Activated CD8-positive, alpha-beta memory T cell treated with anti-CD3 and anti-CD28 coated beads, Interleukin-2, amount 50 U/mL, for 1 hour (primary cell): ENCODE measurements at regions not wholly inside any gene's neighbourhood (a gene's known extent, or its start where the extent isn't known, plus 50 kb on each side); places are given as distances from the start of the nearest gene placed in this dataset.

Experiments used
- DNase-seq: peaks from one replicate; pipeline ENCODE4 v3.0.0-alpha.2; 2020; ENCODE audit errors: extremely low read depth

GRCh38 chr2:144242311-144242710, 277.6 kb downstream of the ZEB2 start:
- DNase-seq: no peak

- DNase-seq: no peak
Measured at GRCh38 chr2:144241801-144242200, 278.1 kb downstream of the ZEB2 start.

GRCh38 chr2:144240656-144241339, 279.1 kb downstream of the ZEB2 start:
- no peak for DNase-seq

GRCh38 chr2:144239726-144240125, 280.2 kb downstream of the ZEB2 start:
- DNase-seq: no peak

- DNase-seq: no peak
Measured at GRCh38 chr2:144239306-144239705, 280.6 kb downstream of the ZEB2 start.

- no peak for DNase-seq
Measured at GRCh38 chr2:144237830-144238627, 281.9 kb downstream of the ZEB2 start.

- no peak for DNase-seq
Measured at GRCh38 chr2:144237108-144237507, 282.8 kb downstream of the ZEB2 start.

- no peak for DNase-seq
Measured at GRCh38 chr2:144235050-144235449, 284.9 kb downstream of the ZEB2 start.

GRCh38 chr2:144234542-144234871, 285.4 kb downstream of the ZEB2 start:
- DNase-seq: no peak

GRCh38 chr2:144233733-144234541, 286.0 kb downstream of the ZEB2 start:
- no peak for DNase-seq

- DNase-seq: no peak
Measured at GRCh38 chr2:144233317-144233716, 286.6 kb downstream of the ZEB2 start.

GRCh38 chr2:144230448-144231085, 289.4 kb downstream of the ZEB2 start:
- DNase-seq: no peak

GRCh38 chr2:144230033-144230432, 289.9 kb downstream of the ZEB2 start:
- DNase-seq: no peak

- no peak for DNase-seq
Measured at GRCh38 chr2:144229296-144229695, 290.6 kb downstream of the ZEB2 start.

GRCh38 chr2:144227427-144228105, 292.4 kb downstream of the ZEB2 start:
- no peak for DNase-seq

GRCh38 chr2:144225076-144225475, 294.8 kb downstream of the ZEB2 start:
- DNase-seq: no peak

- DNase-seq: no peak
Measured at GRCh38 chr2:144224472-144224871, 295.4 kb downstream of the ZEB2 start.

GRCh38 chr2:144219979-144220378, 299.9 kb downstream of the ZEB2 start:
- no peak for DNase-seq

- no peak for DNase-seq
Measured at GRCh38 chr2:144217853-144218633, 301.9 kb downstream of the ZEB2 start.
